Skeletal muscle satellite cell (primary cell): ENCODE measurements at regions not wholly inside any gene's neighbourhood (a gene's known extent, or its start where the extent isn't known, plus 50 kb on each side); places are given as distances from the start of the nearest gene placed in this dataset.

Experiments used
- H3K27me3 ChIP-seq: 2 replicates; pipeline ENCODE4 v1.7.0; 2013; ENCODE audit warnings: low read length; ENCODE audit not compliant: control insufficient read depth, insufficient read depth
- H3K36me3 ChIP-seq: 2 replicates; pipeline ENCODE4 v1.7.0; 2013; ENCODE audit warnings: mild to moderate bottlenecking, control low read depth, low read length; ENCODE audit not compliant: insufficient read depth
- H3K4me1 ChIP-seq: 2 replicates; pipeline ENCODE4 v1.7.0; 2013; ENCODE audit warnings: low read length; ENCODE audit not compliant: control insufficient read depth, insufficient read depth
- H3K4me2 ChIP-seq: 2 replicates; pipeline ENCODE4 v1.7.0; 2013; ENCODE audit warnings: mild to moderate bottlenecking, low read length
- H3K4me3 ChIP-seq: 2 replicates; pipeline ENCODE4 v1.7.0; 2013; ENCODE audit warnings: low read length
- H3K9ac ChIP-seq: 2 replicates; pipeline ENCODE4 v1.7.0; 2013; ENCODE audit warnings: mild to moderate bottlenecking, low read depth, low read length, moderate library complexity
- H3K9me3 ChIP-seq: replicated peaks from 2 replicates; pipeline ENCODE4 v1.7.0; 2013; ENCODE audit warnings: mild to moderate bottlenecking, control low read depth, low read length

DNA sequence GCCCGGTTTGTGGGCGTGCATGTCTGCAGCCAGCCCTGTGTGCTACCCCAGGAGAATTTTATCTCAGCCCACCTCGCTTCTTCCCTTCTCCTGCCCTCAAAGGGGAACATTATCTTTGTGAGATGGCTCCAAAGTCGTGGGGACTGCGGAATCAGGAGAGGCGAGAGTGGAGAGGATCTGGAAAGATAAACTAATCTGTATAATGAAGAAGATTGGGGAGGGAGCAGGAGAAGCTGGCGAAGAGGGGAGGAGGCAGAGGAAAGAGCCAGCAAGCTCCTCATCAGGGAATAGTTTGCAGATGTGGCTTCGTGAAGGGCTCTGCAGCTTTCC, 310.3 kb downstream of the MATN1 start:
- Histone ChIP-seq H3K9me3 (no peaks in the 10 kb centered on the region), H3K4me2 (no peak overlapping the region), H3K4me3 (no peak overlapping the region), H3K9ac (no peak overlapping the region), H3K36me3 (no peaks in the 10 kb centered on the region), H3K27me3 (no peaks in the 10 kb centered on the region), H3K4me1 (no peaks in the 10 kb centered on the region)

- Histone ChIP-seq H3K4me1 (no peaks in the 10 kb centered on the region), H3K4me3 (no peak overlapping the region), H3K9ac (no peak overlapping the region), H3K9me3 (no peaks in the 10 kb centered on the region), H3K4me2 (no peak overlapping the region), H3K36me3 (no peaks in the 10 kb centered on the region), H3K27me3 (no peaks in the 10 kb centered on the region)
Measured at GRCh38 chr1:30412241-30413110, 310.9 kb downstream of the MATN1 start.

DNA sequence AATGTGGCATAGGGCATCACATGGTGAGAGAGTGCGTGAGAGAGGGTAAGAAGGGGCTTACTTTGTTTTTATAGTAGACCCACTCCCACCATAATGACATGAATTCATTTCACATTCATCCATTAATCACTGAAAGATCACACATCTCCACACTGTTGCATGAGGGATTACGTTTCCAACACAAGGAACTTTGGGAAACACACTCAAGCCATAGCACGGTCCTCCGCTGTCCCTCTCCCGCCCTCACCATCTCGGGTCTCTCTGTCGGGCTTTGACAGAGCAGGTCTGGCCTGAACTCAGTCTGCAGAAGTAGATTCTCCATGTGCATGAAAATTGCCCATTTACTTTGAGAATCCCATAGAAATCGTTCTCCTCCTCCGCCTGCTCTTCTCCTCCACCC, 312.2 kb downstream of the MATN1 start:
- Histone ChIP-seq H3K27me3 (no peaks in the 10 kb centered on the region), H3K9ac (no peak overlapping the region), H3K9me3 (no peaks in the 10 kb centered on the region), H3K36me3 (no peaks in the 10 kb centered on the region), H3K4me3 (no peak overlapping the region), H3K4me2 (no peak overlapping the region), H3K4me1 (no peaks in the 10 kb centered on the region)

GRCh38 chr1:30410153-30410851, 313.1 kb downstream of the MATN1 start:
- Histone ChIP-seq H3K4me3 (no peak overlapping the region), H3K27me3 (no peaks in the 10 kb centered on the region), H3K4me1 (no peaks in the 10 kb centered on the region), H3K36me3 (no peaks in the 10 kb centered on the region), H3K9ac (no peak overlapping the region), H3K9me3 (no peaks in the 10 kb centered on the region), H3K4me2 (no peak overlapping the region)

- no peaks in the 10 kb centered on the region for H3K4me1 ChIP-seq
- H3K9me3 ChIP-seq, result no peaks in the 10 kb centered on the region
- H3K36me3 ChIP-seq, result no peaks in the 10 kb centered on the region
- no peaks in the 10 kb centered on the region for H3K27me3 ChIP-seq
- no peak overlapping the region for H3K4me3 ChIP-seq
- H3K9ac ChIP-seq, result no peak overlapping the region
- no peak overlapping the region for H3K4me2 ChIP-seq
Measured at GRCh38 chr1:30409476-30410152, 313.8 kb downstream of the MATN1 start.

- H3K9ac ChIP-seq, result no peak overlapping the region
- no peak overlapping the region for H3K4me2 ChIP-seq
- no peak overlapping the region for H3K4me3 ChIP-seq
- H3K36me3 ChIP-seq, result no peaks in the 10 kb centered on the region
- H3K4me1 ChIP-seq, result no peaks in the 10 kb centered on the region
- H3K9me3 ChIP-seq, result no peaks in the 10 kb centered on the region
- no peaks in the 10 kb centered on the region for H3K27me3 ChIP-seq
Measured at GRCh38 chr1:30407865-30408580, 315.4 kb downstream of the MATN1 start.

GRCh38 chr1:30406996-30407864, 316.2 kb downstream of the MATN1 start:
- Histone ChIP-seq H3K4me3 (no peak overlapping the region), H3K4me2 (no peak overlapping the region), H3K36me3 (no peaks in the 10 kb centered on the region), H3K9ac (no peak overlapping the region), H3K9me3 (no peaks in the 10 kb centered on the region), H3K27me3 (no peaks in the 10 kb centered on the region), H3K4me1 (no peaks in the 10 kb centered on the region)

GRCh38 chr1:30405631-30406212, 317.7 kb downstream of the MATN1 start:
- H3K9ac ChIP-seq, result no peak overlapping the region
- no peaks in the 10 kb centered on the region for H3K36me3 ChIP-seq
- H3K4me2 ChIP-seq, result no peak overlapping the region
- H3K27me3 ChIP-seq, result no peaks in the 10 kb centered on the region
- no peaks in the 10 kb centered on the region for H3K4me1 ChIP-seq
- no peak overlapping the region for H3K4me3 ChIP-seq
- H3K9me3 ChIP-seq, result no peaks in the 10 kb centered on the region

GRCh38 chr1:30405081-30405480, 318.3 kb downstream of the MATN1 start:
- H3K36me3 ChIP-seq, result no peaks in the 10 kb centered on the region
- H3K4me3 ChIP-seq, result no peak overlapping the region
- no peak overlapping the region for H3K9ac ChIP-seq
- no peaks in the 10 kb centered on the region for H3K4me1 ChIP-seq
- H3K9me3 ChIP-seq, result no peaks in the 10 kb centered on the region
- H3K4me2 ChIP-seq, result no peak overlapping the region
- H3K27me3 ChIP-seq, result no peaks in the 10 kb centered on the region

- no peak overlapping the region for H3K4me3 ChIP-seq
- no peaks in the 10 kb centered on the region for H3K9me3 ChIP-seq
- H3K36me3 ChIP-seq, result no peaks in the 10 kb centered on the region
- H3K27me3 ChIP-seq, result no peaks in the 10 kb centered on the region
- no peaks in the 10 kb centered on the region for H3K4me1 ChIP-seq
- no peak overlapping the region for H3K4me2 ChIP-seq
- H3K9ac ChIP-seq, result no peak overlapping the region
Measured at GRCh38 chr1:30404341-30404740, 319.0 kb downstream of the MATN1 start.
